HG02642 (cell line): ENCODE measurements at regions not wholly inside any gene's neighbourhood (a gene's known extent, or its start where the extent isn't known, plus 50 kb on each side); places are given as distances from the start of the nearest gene placed in this dataset.

ENCODE experiments used
- ATAC-seq: cut with Tn5 transposase; IDR thresholded peaks from one replicate; pipeline ENCODE4 v1.9.1; 2021; ENCODE audit warnings: mild to moderate bottlenecking; ENCODE audit not compliant: unreplicated experiment, poor library complexity

DNA sequence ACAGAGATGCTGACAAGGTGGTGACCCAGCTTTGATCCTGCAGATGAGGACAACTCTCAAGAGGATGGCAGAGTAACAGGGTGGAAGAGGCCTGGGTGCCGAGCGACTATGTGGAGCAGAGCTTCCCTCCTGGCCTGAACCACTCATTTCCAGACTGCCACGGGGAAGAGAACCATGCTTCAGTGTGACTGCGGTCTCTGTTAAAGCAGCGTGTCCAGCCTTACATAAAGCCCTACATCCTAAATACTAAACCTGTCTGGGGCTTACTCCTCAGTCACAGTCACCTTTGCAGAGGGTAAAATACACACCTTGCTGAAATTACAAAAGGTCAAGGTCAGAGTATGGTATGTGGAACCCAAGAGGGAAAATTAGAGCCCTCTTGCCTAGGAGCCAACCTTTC, 312.9 kb downstream of the CDC5L start:
- ATAC-seq = no peak

DNA sequence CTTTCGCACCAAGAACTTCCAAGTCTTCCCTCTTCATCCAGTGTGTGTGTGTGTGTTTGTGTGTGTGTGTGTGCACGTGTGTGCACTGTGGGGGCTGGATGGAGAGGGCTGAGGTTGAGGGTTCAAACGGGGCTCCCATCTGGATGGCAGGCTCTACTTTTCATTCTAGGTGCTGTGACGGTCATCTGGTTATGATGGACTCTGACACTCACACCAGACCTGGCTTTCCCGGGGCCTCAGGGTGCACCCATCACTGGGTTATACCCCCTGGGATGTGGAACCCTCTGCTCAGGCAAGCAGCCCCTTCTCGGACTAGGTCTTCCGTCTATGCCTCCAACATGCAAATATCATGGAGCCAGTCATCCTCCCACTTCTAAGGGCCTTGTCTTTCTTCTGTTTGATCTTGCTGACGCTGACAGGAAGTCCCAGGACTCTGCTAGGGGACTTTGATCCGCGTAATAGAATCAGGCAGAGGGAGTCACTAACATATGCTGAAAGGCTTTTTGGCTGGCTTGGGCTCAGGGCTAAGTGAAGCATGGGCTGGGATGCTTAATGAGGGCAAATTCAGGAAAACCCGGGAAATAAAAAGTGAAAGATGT, 313.6 kb downstream of the CDC5L start:
- no peak for ATAC-seq

DNA sequence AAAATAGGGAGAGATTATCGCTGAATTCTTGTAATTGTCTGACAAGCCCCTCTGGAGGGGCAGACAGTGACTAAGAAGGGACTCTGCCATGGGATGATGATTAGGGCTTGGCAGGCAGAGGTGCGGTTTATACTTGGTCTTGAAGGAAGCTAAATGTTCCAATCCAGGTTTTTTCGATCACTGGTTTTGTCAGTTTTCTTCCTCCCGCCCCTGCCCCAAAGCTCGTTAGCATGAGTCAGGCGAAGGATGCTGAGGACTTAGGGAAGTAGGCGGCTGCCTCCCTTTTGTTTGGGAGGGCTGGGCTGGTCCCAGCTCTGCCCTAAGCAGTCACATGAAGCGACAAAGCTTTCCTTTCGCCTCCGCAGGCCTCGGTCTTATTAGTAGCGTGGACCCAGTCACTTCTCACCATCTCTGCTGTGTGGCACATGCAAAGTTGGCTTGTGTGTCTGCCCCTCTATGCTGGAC, 314.2 kb downstream of the CDC5L start:
- no peak for ATAC-seq

DNA sequence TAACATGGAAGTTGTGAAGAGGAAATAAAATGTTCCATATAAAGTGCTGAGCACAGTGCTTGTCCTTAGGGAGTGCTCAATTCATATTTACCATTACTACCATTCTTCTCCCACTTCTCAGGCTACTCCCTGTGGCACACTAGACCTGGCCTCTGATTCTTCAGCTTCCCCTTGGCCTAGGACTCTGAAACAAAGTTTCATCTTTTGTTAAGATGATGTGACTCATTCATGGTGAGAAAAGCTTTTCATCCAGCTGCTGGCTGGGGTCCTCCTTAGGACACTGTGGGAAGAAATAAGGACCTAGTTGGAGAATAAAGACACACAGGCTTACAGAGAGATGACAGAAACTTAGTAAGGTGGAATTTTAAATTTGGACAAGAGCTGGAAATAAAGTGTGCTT, 314.8 kb downstream of the CDC5L start:
- no peak for ATAC-seq

DNA sequence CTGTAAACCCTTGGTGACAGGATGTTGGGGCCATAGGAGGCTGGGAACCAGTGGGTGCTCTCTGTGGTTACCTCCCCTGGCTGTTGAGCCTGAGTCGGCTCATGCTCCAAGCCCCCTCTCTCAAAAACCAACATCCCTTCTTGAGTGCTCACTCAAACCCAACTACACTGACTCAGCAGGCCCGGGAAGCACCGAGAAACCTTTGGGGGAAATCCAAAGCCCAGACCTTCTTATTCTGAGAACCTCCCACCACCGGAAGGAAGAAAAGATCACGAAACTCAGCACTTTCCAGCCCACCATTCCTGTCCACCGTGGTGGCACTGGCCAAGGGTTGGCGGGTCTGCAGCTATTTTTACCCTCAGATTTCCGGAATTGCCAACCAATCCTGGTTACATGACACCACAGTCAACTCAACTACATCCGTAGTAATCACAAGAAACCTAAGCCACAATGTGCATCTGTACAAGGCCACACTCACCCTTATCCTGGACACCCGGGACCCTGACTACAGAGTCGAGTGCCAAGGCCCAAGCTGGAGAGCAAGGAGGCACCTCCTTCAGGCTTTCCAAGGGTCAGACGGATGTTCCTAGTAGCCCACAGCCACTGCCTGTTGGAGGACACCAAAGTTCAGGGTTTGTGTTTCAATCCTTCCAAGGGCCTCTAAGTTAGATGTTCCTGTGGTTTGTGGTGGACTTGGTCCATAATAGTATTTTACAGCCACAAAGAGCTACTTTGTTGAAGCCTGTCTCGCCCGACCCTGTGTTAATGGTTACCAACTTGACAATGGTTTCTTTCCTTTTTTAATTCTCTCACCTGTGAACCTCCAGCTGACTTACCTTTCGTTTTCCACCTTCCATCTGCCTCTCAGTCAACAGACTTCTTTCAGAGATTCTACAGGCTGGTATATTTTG, 317.0 kb downstream of the CDC5L start:
- peak; percentile 64 for ATAC-seq

GRCh38 chr6:44705596-44705995, 318.1 kb downstream of the CDC5L start:
- no peak for ATAC-seq

DNA sequence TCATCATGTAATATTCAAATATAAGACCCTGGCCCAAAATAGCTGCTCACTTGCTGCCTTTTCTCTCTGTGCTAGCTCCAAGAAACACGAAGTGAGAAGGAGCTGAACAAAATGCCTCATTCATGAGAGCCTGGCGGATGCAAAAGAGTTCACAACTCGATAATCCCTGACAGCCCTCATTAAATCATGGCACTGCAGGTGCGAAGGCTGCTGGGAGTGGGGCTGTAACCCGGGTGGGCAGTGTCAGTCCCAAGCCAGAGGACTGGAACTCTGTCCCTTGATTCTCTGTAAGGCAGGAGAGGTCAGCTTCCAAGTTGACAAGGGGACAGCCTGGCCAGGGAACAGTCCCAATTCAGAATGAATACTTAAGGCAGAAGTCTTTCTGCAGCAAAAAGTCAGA, 318.5 kb downstream of the CDC5L start:
- no peak for ATAC-seq

- no peak for ATAC-seq
Measured at GRCh38 chr6:44708208-44708607, 320.7 kb downstream of the CDC5L start.

DNA sequence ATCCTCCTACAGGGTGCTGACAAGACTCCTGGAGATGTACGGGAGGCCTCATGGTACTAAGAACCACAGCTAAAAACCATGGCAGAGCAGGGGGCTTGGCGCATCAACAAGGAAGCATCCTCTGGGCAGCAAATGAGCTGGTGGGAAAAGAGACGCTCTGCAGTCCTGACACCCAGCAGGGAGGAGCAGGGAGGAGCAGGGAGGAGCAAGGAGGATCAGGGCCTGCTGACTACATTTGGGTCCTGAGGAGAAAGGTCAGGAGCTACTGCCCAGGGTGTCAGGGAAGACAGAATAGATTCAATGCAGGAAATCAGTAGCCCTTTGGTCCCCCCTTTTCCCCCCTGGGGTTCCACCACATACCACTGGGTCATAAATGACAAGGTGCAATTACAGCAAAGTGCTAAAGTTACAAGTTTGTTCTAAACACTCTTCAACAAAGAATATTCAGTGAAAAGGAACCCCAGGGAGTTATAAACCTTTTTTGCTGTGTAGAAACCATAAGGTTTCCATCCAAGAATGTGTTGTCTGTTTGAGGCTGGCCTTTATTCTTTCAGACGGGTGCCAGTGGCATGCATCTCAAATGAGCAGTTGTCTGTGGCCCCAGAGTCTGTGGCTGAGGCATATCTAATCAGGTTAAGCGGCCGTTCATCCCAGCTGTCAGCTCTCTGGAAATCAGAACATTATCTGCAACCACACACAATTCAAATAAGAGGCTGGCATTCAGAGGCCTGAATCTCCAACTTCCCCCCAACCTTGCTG, 325.0 kb downstream of the CDC5L start:
- ATAC-seq = no peak

GRCh38 chr6:44715188-44715587, 327.7 kb downstream of the CDC5L start:
- no peak for ATAC-seq

DNA sequence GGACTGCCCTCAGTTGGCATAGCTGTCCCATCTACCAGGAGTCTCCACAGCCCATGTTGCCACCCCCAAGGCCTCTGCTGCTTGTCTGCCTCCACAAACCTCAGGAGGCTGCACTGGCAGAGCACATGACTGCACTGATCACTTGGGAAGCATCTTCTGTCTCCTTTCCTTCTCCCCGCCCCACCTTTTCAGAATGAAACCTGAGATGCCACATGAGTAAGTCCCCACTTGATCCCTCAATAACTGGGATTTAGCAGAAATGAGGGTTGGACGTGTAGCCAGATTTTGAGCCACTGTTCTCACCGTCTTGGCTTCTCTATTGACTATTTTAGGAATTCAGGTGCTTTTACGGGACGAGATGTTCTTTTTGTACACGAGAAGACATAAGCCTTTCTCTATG, 328.4 kb downstream of the CDC5L start:
- ATAC-seq = no peak

DNA sequence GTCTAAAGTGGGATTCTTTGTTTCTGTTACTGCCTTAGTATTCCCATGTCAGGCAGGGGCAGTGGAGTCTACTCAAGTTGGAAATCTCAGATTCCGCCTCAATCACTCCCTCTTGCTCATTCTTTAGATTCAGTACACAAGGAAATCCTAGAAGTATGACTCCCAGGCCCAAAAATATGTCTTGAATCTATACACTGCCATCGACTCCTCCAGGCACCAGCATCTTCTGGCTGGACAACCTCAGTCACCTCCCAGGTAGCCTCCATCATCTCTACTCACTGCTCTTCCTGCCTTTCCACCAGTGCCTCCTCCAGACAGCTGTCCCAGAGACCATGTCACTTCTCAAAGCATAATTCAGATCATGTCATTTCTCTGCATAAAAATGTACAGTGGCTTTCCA, 329.9 kb downstream of the CDC5L start:
- no peak for ATAC-seq

DNA sequence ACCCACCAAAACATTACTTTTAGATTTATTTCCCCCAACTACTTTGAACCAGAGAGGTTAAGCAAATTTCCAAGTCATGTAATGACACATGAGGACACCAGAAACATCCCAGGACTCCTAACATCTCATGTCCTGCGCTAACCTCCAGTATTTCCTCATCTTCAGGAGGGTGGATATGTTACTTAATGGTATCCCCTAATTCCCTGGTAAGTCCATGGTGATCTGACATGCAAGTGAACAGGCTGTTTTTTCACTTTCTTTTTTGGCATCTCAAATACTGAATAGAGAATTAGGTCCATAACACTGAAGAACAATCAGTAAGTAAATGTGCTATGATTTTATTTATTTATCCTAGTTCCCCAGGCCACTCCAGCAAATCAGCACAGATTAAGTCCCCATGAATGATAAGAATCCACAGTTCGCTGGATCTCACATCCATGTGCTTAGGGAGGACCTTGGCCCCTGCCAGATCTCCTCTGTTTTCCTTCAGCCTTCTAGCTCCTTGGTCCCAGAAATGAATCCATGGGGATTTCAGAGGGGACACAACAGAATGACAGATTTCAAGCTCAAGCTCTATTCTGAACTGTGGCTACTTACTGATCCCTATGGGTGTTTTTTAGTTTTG, 334.6 kb downstream of the CDC5L start:
- no peak for ATAC-seq

DNA sequence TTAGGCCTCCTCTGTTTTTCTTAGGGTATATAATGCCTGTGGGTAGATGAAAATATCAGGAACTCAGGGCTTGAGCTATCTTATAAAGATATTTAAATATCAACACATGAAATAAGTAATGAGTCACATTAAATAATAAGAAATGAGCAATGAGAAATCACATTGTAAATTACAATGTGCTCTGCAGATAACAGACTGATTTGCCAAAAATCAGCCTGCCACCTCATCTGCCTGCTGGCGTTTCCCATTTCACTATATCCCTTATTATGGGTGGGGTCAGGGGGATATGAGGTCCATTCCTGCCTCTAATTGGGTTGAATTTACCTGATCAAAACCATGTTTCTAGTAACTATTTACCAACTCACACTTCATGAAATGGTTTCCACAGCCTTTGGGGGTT, 335.2 kb downstream of the CDC5L start:
- no peak for ATAC-seq

DNA sequence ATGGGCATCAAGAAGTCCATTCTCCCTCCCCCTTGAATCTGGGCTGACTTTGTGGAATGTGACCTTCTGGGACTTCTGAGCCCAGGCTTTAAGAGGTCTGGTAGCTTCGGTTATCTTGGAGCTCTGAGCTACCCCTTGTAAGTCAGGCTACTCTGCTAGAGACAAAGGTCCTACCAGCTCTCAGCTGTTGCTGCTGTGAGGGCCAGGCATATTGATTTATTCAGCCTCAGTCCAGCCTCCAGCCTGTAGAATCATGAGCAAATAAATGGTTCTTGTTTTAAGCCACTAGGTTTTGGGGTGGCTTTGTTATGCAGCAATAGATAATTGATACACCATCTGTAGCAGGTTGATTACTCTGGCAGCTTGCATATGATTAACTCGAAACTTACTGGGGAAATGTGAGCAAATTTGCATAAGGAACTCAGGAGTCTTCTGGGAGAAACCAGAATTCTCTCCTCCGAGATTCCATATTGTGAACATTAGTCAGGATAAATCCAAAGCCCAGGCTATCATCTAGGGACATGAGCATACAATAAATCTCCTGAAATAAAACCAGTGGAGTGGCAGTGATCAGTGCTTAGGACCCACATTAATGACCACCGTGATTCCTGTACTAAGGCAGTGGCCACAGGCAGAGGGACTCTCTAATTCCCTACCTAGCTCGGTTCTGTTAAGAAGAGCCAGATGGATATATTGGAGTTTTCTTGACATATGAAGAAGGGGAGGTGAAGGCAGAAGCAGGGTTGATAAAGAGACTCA, 336.1 kb downstream of the CDC5L start:
- no peak for ATAC-seq

GRCh38 chr6:44725070-44725469, 337.6 kb downstream of the CDC5L start:
- ATAC-seq = no peak

GRCh38 chr6:44727651-44728630, 340.4 kb downstream of the CDC5L start:
- ATAC-seq = no peak

DNA sequence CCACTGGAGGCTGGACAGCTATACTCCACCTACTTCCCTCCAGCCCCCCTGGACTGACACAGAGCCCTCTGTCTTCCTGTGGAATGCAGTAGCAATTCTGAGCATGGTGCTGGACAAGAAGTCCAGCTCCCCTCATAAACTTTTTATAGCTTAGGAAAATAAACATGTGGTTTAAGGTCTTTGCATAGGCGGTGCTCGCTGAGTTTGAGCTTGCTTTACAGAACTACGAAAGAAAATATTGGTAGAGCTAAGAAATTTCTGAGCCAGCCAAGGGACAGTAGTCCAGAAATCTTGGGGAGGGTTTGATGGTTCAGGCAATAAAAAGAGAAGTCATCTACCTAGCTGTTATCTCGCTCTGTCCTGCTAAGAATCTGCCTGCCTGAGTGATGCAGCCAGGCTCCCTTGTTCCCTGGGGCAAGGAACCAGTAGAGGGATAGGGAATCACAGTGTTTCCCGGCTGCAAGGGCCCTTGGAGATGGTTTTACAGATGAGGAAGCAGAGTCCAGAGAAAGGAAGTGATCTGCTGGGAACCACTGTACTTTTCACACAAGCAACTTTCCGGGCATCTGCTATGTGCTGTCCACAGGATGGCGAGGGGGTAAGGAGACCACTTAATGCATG, 343.4 kb downstream of the CDC5L start:
- no peak for ATAC-seq
